Stimulated activated CD4-positive, alpha-beta T cell treated with anti-CD3 and anti-CD28 coated beads, Interleukin-12 subunit alpha, Interleukin-12 subunit beta, amount 100 ng/mL, for 4 hours (primary cell): ENCODE measurements at regions not wholly inside any gene's neighbourhood (a gene's known extent, or its start where the extent isn't known, plus 50 kb on each side); places are given as distances from the start of the nearest gene placed in this dataset.

Experiments used
- DNase-seq: peaks from one replicate; pipeline ENCODE4 v3.0.0-alpha.2; 2020

- no peak for DNase-seq
These were observed 349.8 kb downstream of the TNS1 start for GRCh38 chr2:217652761-217653639.

GRCh38 chr2:217650716-217651360, 352.0 kb downstream of the TNS1 start:
- DNase-seq, result no peak

DNA sequence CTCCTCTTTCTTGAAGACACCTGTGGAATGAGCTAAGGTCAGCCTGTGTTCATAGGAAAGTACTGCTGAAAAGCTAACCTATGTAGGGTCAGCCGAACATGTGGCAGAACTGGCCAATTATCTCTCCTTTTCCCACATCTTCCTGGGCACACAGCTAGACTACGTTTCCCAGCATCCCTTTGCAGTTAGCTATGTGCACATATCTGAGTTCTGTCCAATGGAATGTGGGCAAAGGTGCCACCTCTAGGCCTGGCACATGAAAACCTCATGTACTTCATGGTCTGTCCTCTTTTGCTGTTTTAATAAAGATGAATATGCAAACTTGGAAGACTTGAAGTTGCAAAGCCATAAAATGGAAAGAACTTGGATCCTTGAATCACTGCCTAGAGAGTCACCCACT, 352.6 kb downstream of the TNS1 start:
- no peak for DNase-seq

GRCh38 chr2:217647925-217648324, 354.9 kb downstream of the TNS1 start:
- DNase-seq, result no peak

GRCh38 chr2:217647226-217647625, 355.6 kb downstream of the TNS1 start:
- DNase-seq, result no peak

DNA sequence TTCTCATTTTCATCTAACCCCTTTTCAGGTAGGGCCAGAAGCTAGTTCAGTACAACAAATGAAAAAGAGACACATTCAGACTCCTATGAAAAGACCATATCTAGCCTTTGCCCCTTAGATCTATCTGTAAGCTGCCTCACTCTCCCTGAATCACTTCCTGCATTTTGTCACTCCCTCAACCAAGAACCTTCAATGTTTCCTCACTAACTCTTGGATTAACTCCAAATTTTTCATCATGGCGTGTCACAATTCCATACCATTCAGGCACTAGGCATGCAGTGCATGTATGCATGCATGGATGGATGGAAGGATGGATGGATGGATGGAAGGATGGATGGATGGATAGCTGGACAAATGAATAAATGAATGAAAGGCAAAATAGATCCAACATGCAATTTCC, 356.9 kb downstream of the TNS1 start:
- no peak for DNase-seq

DNA sequence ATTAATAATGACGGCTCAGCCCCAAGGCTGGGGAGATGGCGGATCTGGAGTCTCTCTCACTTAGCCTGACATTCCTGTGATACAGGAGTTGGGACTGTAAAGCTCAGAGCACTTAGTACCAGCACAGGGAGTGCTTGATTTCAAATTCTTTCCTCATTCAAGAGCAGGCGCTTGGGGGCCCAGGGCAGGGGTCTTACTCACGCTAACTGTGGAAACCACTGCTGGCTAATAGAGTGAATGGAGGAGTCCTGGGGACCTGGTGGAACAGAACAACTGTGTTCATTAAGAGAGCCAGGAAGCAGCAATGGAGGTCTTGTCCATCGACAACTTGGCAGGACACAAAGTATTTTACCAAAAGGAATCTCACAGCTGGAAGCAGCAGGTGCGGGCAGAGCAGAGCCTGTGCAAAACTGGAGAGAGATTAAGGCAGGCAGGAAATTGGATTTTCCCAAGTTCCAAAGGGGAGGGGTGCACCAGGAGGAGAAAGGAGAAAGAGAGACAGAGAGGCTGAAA, 358.9 kb downstream of the TNS1 start:
- DNase-seq, result no peak

GRCh38 chr2:217642944-217643343, 359.9 kb downstream of the TNS1 start:
- DNase-seq, result no peak

DNA sequence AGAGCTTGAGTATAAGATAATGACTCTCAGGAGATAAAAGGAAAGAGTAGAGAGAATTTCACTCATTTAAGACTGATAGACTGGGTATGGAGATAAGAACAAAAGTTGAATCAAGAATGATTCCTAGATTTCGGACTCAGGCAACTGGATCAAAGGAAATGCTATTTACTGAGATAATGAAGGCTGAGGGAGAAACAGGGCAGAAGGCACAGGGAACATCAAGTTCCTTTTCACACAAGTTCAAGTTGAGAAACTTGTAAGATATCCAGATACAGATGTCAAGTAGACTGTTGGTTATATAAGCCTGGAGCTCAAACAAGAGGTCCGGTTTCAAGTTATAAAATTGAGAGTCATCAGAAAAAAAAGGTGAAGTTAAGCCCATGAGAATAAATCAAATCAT, 360.8 kb downstream of the TNS1 start:
- DNase-seq, result no peak

DNA sequence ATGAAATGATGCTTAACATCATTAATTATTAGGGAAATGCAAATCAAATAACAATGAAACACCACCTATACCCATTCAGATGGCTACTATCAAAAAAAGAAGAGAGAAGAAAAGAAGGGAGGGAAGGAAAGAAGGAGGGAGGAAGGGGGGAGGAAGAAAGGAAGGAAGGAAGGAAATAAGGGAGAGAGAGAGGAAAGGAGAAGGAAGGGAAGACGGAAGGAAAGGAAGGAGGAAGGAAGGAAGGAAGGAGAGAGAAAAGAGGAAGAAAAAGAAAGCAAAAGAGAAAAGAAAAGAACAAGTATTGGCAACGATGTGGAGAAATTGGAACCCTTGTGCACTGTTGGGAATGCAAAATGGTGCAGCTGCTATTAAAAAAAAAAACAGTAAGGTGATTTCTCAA, 363.3 kb downstream of the TNS1 start:
- DNase-seq, result no peak

GRCh38 chr2:217638533-217638932, 364.3 kb downstream of the TNS1 start:
- DNase-seq, result no peak

- no peak for DNase-seq
These were observed 364.8 kb downstream of the TNS1 start for GRCh38 chr2:217638031-217638430.

- DNase-seq, result no peak
These were observed 365.7 kb downstream of the TNS1 start for GRCh38 chr2:217636991-217637561.

- no peak for DNase-seq
These were observed 366.2 kb downstream of the TNS1 start for GRCh38 chr2:217636578-217636977.

DNA sequence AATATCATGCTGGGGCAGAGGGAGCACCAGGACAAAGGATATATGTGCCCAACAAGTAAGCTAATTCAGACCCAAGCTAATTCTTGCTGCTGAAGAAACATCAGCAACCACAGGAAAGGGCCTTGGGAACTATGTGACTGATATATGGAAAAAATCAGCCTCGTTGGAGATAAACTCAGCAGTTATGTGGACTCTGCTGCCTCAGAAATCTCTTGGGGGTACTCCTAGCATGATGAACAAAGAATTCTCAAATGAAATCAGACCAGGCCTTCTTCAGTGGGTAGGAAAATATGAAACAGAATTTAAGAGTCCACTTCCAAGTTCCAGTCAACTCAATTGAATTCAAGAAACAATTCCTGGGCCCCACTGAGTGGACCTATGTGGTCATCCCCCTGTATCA, 367.9 kb downstream of the TNS1 start:
- no peak for DNase-seq

DNA sequence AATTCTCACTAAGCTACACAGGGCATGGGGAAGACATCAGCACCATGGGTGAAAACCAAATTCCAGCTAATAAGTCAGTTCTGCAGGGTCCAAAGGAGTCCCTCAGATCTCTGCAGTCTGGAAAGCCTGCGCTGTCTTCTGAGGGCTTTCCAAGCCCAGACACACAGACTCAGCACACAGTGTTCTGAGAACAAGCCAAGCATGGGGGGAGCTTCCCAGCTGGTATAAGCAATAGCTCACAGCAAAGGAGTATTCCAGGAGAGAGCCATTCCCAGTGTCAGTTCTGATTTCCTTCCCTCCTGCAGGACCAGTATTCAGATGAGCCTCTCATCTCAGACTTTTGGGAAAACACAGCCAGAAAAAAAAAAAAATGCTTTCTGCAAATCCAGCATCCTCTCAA, 370.8 kb downstream of the TNS1 start:
- no peak for DNase-seq

- DNase-seq, result no peak
These were observed 371.7 kb downstream of the TNS1 start for GRCh38 chr2:217631115-217631514.

GRCh38 chr2:217629347-217629746, 373.4 kb downstream of the TNS1 start:
- DNase-seq, result no peak

- DNase-seq, result no peak
These were observed 374.7 kb downstream of the TNS1 start for GRCh38 chr2:217628061-217628460.

DNA sequence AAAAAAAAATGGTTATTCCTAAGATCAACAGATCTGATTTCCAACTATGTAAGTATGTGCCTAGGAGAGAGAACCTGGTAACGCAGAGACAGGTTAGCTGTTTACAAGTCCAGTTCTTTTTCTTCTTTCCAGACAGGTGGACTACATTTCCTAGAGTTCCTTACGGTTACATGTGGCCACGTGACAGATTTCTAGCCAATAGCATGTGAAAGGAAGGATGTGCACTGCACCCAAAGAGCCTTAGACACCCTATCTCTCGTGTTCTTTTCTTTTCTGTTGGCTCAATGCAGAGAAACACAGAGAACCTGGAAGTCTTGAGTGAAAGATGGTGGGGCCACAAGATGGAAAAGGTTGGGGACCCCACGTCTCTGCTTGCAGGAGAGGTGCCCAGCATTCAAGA, 375.9 kb downstream of the TNS1 start:
- no peak for DNase-seq

- DNase-seq, result no peak
These were observed 377.1 kb downstream of the TNS1 start for GRCh38 chr2:217625557-217626169.

- DNase-seq, result no peak
These were observed 379.4 kb downstream of the TNS1 start for GRCh38 chr2:217623281-217623912.
